T-helper 2 cell treated with Interferon-gamma antibody and Interleukin-4, amounts not matched to agents 5 μg/mL and 100 μg/mL, for 36 hours (primary cell): ENCODE measurements at regions not wholly inside any gene's neighbourhood (a gene's known extent, or its start where the extent isn't known, plus 50 kb on each side); places are given as distances from the start of the nearest gene placed in this dataset.

ENCODE experiments used
- DNase-seq: peaks from one replicate; pipeline ENCODE4 v3.0.0; 2021; ENCODE audit warnings: low spot score
- H3K27ac Mint-ChIP-seq: one replicate; pipeline ENCODE4 v1.8.0; 2021; ENCODE audit warnings: mild to moderate bottlenecking, mixed read lengths
- H3K27me3 Mint-ChIP-seq: one replicate; pipeline ENCODE4 v1.8.0; 2021; ENCODE audit warnings: low read depth, mixed read lengths
- H3K36me3 Mint-ChIP-seq: one replicate; pipeline ENCODE4 v1.8.0; 2021; ENCODE audit warnings: low read depth, mixed read lengths
- H3K4me1 Mint-ChIP-seq: one replicate; pipeline ENCODE4 v1.8.0; 2021; ENCODE audit warnings: low read depth, mixed read lengths
- H3K4me3 Mint-ChIP-seq: one replicate; pipeline ENCODE4 v1.8.0; 2022; ENCODE audit warnings: mild to moderate bottlenecking, moderate library complexity, mixed read lengths
- H3K9me3 Mint-ChIP-seq: one replicate; pipeline ENCODE4 v1.8.0; 2021; ENCODE audit warnings: mixed read lengths

DNA sequence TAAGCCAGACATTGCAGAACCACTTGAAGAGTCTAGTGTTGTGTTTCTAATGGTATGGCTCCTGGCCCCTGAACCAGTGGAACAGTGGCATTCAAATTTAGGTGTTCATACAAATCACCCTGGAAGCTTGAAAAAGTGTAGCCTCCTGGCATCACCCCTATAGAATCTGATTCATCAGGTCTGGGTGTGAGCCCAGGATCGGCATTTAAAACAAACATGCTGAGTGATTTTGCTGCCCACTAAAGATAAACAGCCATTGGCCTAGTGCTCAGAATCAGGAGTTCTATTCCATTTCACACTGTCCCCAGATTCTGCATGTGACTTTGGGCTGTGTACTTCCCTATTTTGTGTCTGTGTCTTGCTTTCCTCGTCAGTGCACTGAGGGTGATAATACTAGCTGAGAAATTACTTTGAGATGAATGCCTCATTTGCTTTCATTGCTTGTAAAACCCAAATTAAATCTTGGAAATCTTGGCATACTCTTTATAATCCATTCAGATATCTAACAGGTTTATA lies 241.5 kb upstream of the CLINT1 start:
- H3K36me3 Mint-ChIP-seq = no peaks in the 10 kb centered on the region
- no peaks in the 10 kb centered on the region for H3K9me3 Mint-ChIP-seq
- no peak for DNase-seq
- H3K4me3 Mint-ChIP-seq = no peak overlapping the region
- peaks cover 1% of the 10 kb centered on the region for H3K27me3 Mint-ChIP-seq
- H3K4me1 Mint-ChIP-seq = no peaks in the 10 kb centered on the region
- no peak overlapping the region for H3K27ac Mint-ChIP-seq

DNA sequence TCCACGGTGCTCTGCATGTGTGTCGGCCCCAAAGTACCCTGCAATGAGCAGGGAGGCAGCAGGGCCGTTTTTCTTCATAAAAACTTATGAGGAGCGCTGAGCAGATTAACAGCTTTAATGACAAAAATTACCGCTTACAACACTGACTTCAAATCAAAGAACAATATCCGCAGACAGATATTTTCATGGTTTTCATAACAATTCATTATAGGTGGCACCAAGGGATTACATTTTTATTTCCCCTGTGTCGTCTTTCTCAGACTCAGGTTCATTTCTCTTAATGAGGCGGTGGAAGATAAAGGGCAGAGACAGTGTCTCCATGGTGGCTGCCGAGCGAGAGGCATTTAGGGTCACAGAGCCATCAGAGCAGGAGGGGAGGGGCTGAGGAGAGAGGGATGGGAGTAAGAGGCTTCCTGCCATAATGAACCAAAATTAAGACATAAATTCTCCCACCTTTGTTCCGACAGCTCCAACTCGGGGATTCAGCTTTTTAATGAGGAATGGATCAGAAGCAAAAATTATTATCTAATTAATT lies 240.7 kb upstream of the CLINT1 start:
- Mint-ChIP-seq H3K9me3 (no peaks in the 10 kb centered on the region), H3K4me1 (no peaks in the 10 kb centered on the region), H3K36me3 (no peaks in the 10 kb centered on the region), H3K27me3 (peaks cover 1% of the 10 kb centered on the region), H3K27ac (no peak overlapping the region), H3K4me3 (no peak overlapping the region)
- DNase-seq = no peak

DNA sequence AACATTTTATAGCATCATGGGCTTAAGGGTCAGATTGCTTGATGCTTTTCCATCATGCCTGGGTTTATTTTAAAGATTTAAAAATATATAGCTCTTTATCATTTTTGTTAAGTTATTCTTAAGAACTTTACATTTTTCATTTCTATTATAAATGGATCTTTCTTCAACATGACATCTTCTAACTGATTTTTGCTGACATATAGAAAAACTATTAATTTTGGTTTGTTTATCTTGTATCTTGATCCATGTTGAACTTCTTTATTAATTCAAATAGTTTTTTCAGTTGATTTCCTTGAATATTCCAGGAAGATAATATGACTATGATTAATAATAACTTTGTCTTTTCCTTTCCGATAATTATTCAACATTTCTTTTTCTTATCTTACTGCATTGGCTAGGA lies 237.9 kb upstream of the CLINT1 start:
- Mint-ChIP-seq H3K36me3 (no peaks in the 10 kb centered on the region), H3K27me3 (peaks cover 1% of the 10 kb centered on the region), H3K9me3 (no peaks in the 10 kb centered on the region), H3K27ac (no peak overlapping the region), H3K4me1 (no peaks in the 10 kb centered on the region), H3K4me3 (no peak overlapping the region)
- no peak for DNase-seq

DNA sequence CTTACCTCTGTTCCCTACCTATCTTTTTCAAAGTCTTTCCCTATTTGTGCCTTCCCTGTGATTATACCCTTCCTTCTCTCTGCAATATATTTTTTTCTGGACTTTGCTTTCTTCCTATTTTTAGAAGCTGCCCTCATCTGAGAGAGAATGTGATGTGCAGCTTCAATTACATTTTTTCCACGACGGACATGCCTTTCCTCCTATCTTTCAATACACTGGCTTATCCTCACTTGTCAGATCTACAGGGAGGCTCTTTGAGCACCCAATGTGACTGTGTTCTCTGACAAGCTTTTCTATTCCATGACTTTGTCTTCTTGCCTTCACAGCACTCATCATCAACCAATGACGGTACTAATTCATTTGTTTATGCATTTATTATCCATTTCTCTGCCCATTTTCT lies 227.9 kb upstream of the CLINT1 start:
- H3K4me3 Mint-ChIP-seq = no peak overlapping the region
- H3K27me3 Mint-ChIP-seq = peaks cover 2% of the 10 kb centered on the region
- H3K27ac Mint-ChIP-seq = no peak overlapping the region
- no peaks in the 10 kb centered on the region for H3K9me3 Mint-ChIP-seq
- H3K36me3 Mint-ChIP-seq = no peaks in the 10 kb centered on the region
- no peaks in the 10 kb centered on the region for H3K4me1 Mint-ChIP-seq
- DNase-seq = no peak

DNA sequence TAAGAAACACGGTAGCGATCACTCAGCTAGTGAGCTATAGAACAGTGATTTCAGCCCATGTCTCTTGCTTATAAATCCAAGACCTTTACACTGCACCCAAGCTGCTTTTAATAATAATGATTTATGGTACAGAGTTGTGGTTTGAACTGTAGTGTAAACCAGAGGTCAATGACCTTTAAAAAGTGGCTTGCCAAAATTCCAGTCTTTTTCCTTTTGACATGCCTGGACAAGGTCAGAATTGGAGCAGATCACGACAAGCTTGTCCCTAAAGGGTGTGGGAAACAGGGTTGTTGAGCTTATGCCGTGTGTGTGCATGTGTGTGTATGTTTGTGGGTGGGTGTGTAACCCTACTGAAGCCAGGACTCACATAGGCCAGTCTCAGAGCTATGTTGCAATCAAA lies 225.3 kb upstream of the CLINT1 start:
- H3K4me3 Mint-ChIP-seq = no peak overlapping the region
- no peaks in the 10 kb centered on the region for H3K9me3 Mint-ChIP-seq
- H3K27me3 Mint-ChIP-seq = peaks cover 4% of the 10 kb centered on the region
- no peaks in the 10 kb centered on the region for H3K36me3 Mint-ChIP-seq
- no peaks in the 10 kb centered on the region for H3K4me1 Mint-ChIP-seq
- no peak for DNase-seq
- no peak overlapping the region for H3K27ac Mint-ChIP-seq

DNA sequence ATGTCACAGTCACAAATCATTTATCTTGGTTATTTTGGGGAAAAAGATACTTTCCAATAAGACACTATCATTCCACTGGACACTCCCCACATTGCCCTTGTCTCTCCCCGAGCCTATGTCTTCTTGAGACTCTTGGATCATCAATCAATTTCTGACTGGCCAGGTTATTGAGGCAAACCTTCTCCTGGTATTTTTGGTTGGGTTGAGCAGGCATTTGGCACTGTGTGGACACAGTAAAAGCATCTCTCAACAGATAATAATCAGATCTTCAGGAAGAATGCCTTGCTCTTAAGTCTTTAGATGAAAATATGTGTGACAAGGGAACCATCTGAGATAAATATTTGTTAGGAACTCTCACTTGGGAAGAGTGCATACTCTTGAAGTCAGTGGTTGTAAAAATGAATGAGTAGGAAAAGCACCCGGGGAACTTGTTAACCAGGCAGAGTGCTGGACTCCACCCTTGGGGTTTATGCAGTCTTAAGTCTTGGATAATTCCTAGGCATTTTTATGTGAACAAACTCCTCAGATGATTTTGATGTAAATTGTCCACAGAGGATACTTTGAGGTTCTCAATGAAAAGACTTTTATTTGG lies 223.8 kb upstream of the CLINT1 start:
- DNase-seq = no peak
- no peaks in the 10 kb centered on the region for H3K9me3 Mint-ChIP-seq
- no peak overlapping the region for H3K4me3 Mint-ChIP-seq
- peaks cover 4% of the 10 kb centered on the region for H3K27me3 Mint-ChIP-seq
- no peaks in the 10 kb centered on the region for H3K36me3 Mint-ChIP-seq
- no peak overlapping the region for H3K27ac Mint-ChIP-seq
- no peaks in the 10 kb centered on the region for H3K4me1 Mint-ChIP-seq

DNA sequence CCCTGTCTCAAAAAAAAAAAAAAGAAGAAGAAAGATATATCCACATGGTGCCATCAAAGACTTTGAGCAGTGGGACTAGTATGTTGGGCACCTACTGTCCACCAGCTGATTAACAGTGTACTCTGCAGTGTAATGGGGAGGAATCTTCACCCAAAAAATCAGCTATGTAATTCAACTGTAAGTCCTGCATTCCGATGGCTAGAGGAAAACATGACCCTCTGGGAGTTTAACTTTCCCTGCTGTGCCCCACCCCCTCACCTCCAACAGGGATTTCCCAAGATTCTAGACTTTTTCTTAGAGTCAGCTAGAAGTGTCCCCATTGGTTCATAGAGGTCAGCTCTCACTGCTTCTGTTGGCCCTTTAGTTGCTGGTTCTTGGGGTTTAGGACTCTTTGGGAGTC lies 221.2 kb upstream of the CLINT1 start:
- H3K36me3 Mint-ChIP-seq = no peaks in the 10 kb centered on the region
- no peaks in the 10 kb centered on the region for H3K9me3 Mint-ChIP-seq
- H3K4me1 Mint-ChIP-seq = peaks cover 3% of the 10 kb centered on the region
- H3K4me3 Mint-ChIP-seq = no peak overlapping the region
- H3K27me3 Mint-ChIP-seq = peaks cover 6% of the 10 kb centered on the region
- no peak for DNase-seq
- H3K27ac Mint-ChIP-seq = no peak overlapping the region

DNA sequence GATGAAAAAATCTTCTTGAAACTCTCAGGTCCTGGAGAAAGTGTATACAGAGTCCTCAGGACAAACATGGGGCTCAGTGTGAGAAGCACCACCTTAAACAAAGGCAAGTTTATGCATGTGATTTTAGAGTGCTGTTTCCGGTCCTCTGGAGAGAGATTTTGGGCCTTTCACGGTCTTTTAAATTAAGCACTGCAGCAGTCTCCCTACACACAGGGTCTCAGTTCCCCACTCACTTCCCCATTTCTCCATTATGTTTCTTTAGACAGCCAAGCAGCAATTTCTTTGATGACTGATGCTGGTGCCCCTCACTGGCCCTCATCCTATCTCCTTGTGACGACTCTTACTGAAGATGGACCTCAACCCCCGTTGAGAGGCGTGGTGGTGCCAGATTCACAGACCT lies 220.2 kb upstream of the CLINT1 start:
- peaks cover 4% of the 10 kb centered on the region for H3K27me3 Mint-ChIP-seq
- peaks cover 3% of the 10 kb centered on the region for H3K4me1 Mint-ChIP-seq
- no peak overlapping the region for H3K27ac Mint-ChIP-seq
- DNase-seq = no peak
- H3K9me3 Mint-ChIP-seq = no peaks in the 10 kb centered on the region
- H3K4me3 Mint-ChIP-seq = no peak overlapping the region
- no peaks in the 10 kb centered on the region for H3K36me3 Mint-ChIP-seq

DNA sequence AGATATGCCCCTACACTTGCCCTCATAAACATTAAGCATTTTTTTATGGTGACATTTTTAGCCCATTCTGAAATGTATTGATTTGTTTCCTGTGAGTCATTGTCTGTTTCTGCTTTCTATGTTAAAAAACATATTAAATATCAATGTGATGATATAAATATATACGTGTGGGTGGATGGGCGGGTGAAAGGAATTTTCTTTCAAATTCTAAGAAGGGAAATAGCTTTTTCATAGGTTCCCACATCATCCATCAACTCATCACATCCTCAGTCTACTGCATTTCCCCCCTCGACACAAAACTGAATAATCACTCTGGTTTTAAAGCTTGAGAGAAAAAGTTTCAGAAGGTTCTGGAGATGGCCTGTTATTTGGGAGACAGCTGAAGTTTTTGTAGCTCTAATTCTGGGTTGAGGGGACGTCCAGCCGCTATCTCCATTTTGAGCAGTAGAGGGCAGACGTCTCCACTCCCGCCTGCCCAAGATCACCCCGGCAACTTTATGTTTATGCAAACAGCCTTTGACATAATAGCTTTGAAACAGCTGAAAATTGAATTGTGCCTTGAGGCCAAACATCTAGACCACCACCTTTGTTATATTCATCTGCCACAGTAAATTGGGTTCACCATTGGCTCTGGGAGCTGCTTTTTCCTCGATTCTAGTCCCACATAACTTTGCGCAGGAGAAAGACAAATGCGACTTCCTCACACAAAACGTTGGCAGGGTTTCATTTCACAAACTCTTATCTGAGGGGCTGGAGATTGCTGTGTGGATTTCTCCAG lies 216.2 kb upstream of the CLINT1 start:
- DNase-seq = peak; percentile 8
- H3K9me3 Mint-ChIP-seq = no peaks in the 10 kb centered on the region
- no peak overlapping the region for H3K4me3 Mint-ChIP-seq
- no peaks in the 10 kb centered on the region for H3K36me3 Mint-ChIP-seq
- no peak overlapping the region for H3K27ac Mint-ChIP-seq
- H3K27me3 Mint-ChIP-seq = peaks cover 8% of the 10 kb centered on the region
- H3K4me1 Mint-ChIP-seq = peaks cover 3% of the 10 kb centered on the region

DNA sequence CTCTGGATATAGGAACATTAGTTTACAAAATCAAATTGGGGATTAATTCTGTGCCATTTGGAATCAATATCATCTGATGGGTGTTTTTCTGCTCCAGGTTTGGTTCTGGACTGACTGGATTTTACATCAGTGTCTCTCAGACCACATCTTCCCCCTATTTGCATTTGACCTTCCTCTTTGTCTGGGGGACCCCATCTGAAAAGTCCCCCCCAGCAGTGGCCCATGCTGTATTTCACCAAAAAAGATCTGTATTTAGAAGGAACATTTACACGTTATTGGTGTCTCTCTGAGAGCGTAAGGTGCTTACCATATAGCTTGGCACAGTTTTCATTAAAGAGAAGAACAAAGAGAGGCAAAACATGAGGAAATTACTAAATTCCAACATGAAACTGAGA lies 215.6 kb upstream of the CLINT1 start:
- Mint-ChIP-seq H3K9me3 (no peaks in the 10 kb centered on the region), H3K4me3 (no peak overlapping the region), H3K27ac (no peak overlapping the region), H3K27me3 (peaks cover 8% of the 10 kb centered on the region), H3K4me1 (peaks cover 3% of the 10 kb centered on the region), H3K36me3 (no peaks in the 10 kb centered on the region)
- DNase-seq = no peak

DNA sequence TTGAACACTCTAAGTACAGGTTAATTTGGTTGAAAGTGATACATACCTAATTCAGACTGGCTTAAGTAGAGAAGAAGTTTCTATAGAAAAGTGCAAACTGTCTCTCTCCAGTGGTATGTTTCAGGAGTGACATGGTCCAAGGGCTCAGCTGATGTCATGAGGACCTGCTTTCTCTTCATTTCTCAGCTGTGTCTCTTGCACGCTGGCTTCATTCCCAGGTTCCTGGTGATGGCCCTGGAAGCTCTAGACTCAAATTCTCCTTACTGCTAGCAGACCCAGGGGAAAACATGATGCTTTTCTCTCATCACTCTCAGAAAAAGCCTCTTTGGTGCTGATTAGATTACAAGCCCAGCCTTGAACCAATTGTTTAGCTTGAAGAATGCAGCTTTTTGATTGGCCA lies 211.9 kb upstream of the CLINT1 start:
- Mint-ChIP-seq H3K36me3 (no peaks in the 10 kb centered on the region), H3K9me3 (no peaks in the 10 kb centered on the region), H3K27ac (no peak overlapping the region), H3K4me3 (no peak overlapping the region), H3K27me3 (peaks cover 8% of the 10 kb centered on the region), H3K4me1 (peaks cover 3% of the 10 kb centered on the region)
- no peak for DNase-seq

DNA sequence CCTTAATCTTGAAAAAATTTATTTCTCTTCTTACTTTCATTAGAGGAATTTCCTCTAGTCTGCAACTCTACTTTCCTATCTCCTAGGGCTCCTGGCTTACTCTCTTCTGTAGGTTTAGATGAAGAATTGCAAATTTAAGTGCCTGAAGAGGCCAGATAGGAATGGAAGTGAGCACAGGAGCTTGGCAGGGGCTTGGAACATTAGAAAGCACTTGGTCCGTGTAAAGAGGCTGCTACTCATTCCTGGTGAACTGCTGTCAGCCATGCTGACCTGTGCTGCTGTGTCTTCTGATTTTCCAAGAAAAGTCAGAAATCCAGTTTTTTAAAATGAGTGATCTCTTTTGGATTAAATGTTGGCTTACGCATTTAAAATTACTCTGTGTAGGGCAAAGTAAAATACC lies 210.9 kb upstream of the CLINT1 start:
- Mint-ChIP-seq H3K4me1 (no peaks in the 10 kb centered on the region), H3K9me3 (no peaks in the 10 kb centered on the region), H3K36me3 (no peaks in the 10 kb centered on the region), H3K27me3 (peaks cover 8% of the 10 kb centered on the region), H3K27ac (no peak overlapping the region), H3K4me3 (no peak overlapping the region)
- DNase-seq = no peak

DNA sequence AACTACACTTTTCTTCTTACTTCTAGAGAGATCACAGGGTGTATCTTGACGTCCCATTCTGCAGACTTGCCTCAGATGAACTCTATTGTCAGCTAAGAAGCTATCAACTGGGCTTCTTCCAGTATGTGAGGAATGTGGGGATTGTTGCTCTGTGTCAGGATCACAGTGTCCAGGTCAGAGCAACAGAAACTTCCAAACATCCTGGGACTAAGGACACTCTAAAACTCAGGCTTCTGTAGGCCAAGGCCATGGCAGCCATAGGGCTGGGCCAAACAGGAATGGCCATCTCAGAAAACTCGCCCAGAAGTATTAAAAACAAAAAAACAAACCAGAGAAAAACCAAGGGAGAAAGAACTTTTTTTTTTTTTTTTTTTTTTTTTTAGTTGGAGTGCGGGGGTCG lies 210.0 kb upstream of the CLINT1 start:
- Mint-ChIP-seq H3K27me3 (peaks cover 12% of the 10 kb centered on the region), H3K36me3 (no peaks in the 10 kb centered on the region)

DNA sequence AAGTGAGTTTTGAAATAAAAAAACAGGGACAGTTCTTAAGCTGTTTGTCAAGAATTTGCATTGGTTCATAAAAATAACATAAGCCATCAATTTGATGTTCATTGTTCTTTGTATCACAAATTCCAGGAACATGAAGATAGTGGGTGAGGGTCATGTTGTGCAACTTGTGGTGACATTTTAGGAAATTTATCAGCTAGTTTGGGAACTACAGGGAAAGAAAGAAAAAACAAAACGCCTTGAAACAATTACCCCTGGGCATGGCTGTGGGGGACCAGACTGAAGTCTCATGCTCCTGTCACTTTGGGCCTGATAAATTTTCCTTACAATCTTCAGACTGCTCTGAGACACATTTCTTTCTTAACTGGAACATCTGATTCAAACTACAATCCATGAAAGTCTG lies 207.1 kb upstream of the CLINT1 start:
- Mint-ChIP-seq H3K27ac (no peak overlapping the region), H3K4me3 (no peak overlapping the region), H3K27me3 (peaks cover 10% of the 10 kb centered on the region), H3K36me3 (no peaks in the 10 kb centered on the region), H3K4me1 (no peaks in the 10 kb centered on the region), H3K9me3 (no peaks in the 10 kb centered on the region)
- DNase-seq = no peak

More for the DNA sequence above, 210.0 kb upstream of the CLINT1 start:
- Mint-ChIP-seq H3K4me3 (no peak overlapping the region), H3K4me1 (no peaks in the 10 kb centered on the region), H3K9me3 (no peaks in the 10 kb centered on the region), H3K27ac (no peak overlapping the region)
- no peak for DNase-seq
